NB4 (cell line): ENCODE measurements at regions not wholly inside any gene's neighbourhood (a gene's known extent, or its start where the extent isn't known, plus 50 kb on each side); places are given as distances from the start of the nearest gene placed in this dataset.
A peak's percentile ranks its signal among the peaks of the same experiment; 100 is the strongest.

Experiments used
- DNase-seq: peaks from one replicate; pipeline ENCODE4 v3.0.0; 2010; ENCODE audit warnings: low read depth
- H3K4me3 ChIP-seq: one replicate; pipeline ENCODE4 v1.5.1; 2011; ENCODE audit warnings: mild to moderate bottlenecking, low read depth, low read length, moderate library complexity
- CTCF ChIP-seq: IDR thresholded peaks from one replicate; pipeline ENCODE4 v1.5.1; 2012; ENCODE audit warnings: low read depth, low read length
- MYC ChIP-seq: IDR thresholded peaks from 2 replicates; pipeline ENCODE4 v1.6.1; 2011; ENCODE audit warnings: low read depth, low read length
- POLR2A ChIP-seq: IDR thresholded peaks from 2 replicates; pipeline ENCODE4 v1.6.1; 2011; ENCODE audit warnings: mild to moderate bottlenecking; ENCODE audit not compliant: insufficient read length; ENCODE audit errors: extremely low read depth
- TF ChIP-seq, protein P1 (sequence below): IDR thresholded peaks from 2 replicates; pipeline ENCODE4 v1.6.1; 2011; ENCODE audit warnings: low read depth, low read length

GRCh38 chr6:47147175-47147727, 105.1 kb upstream of the ADGRF1 start:
- DNase-seq = no peak
- no peak for TF ChIP-seq MYC
- TF ChIP-seq, protein P1, sequence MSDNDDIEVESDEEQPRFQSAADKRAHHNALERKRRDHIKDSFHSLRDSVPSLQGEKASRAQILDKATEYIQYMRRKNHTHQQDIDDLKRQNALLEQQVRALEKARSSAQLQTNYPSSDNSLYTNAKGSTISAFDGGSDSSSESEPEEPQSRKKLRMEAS = no peak
- H3K4me3 ChIP-seq = no peak overlapping the region

- no peak overlapping the region for H3K4me3 ChIP-seq
- peak; percentile 17 for DNase-seq
- TF ChIP-seq CTCF = no peak
- TF ChIP-seq, protein P1 = no peak
- TF ChIP-seq POLR2A = no peak
- no peak for TF ChIP-seq MYC
Observed at GRCh38 chr6:47146431-47147174, 104.5 kb upstream of the ADGRF1 start.

GRCh38 chr6:47145212-47145611, 103.1 kb upstream of the ADGRF1 start:
- H3K4me3 ChIP-seq = no peak overlapping the region
- no peak for DNase-seq
- no peak for TF ChIP-seq POLR2A
- TF ChIP-seq, protein P1 = no peak
- no peak for TF ChIP-seq CTCF

- DNase-seq = no peak
- TF ChIP-seq, protein P1 = no peak
- TF ChIP-seq POLR2A = no peak
- no peak for TF ChIP-seq CTCF
- TF ChIP-seq MYC = no peak
- H3K4me3 ChIP-seq = no peak overlapping the region
Observed at GRCh38 chr6:47144306-47144705, 102.2 kb upstream of the ADGRF1 start.

DNA sequence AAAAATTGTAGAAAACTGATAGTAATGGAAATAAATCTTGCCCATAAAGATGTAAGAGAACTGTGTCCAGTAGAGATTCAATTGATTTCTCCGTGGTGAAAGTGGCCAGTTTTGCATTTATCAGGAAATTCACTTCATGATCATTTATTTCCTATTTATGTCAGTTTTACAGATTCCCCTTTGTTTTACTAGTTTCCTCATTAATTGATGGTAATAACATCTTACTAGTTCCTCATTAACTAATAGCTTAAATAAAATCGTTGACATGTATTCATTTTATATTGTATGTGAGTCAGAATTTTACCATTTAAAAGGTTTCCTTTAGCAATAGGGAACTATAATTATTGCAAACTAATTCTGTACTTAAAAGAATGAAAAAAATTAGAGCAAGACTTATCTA, 99.8 kb upstream of the ADGRF1 start:
- DNase-seq = no peak
- H3K4me3 ChIP-seq = no peak overlapping the region
- no peak for TF ChIP-seq CTCF
- no peak for TF ChIP-seq MYC
- TF ChIP-seq, protein P1 = no peak
- TF ChIP-seq POLR2A = no peak

GRCh38 chr6:47141171-47141570, 99.0 kb upstream of the ADGRF1 start:
- no peak for TF ChIP-seq POLR2A
- no peak for TF ChIP-seq CTCF
- no peak for TF ChIP-seq MYC
- DNase-seq = no peak

More at GRCh38 chr6:47141171-47141570, 99.0 kb upstream of the ADGRF1 start:
- H3K4me3 ChIP-seq = no peak overlapping the region
